HG03571 (cell line): ENCODE measurements at regions not wholly inside any gene's neighbourhood (a gene's known extent, or its start where the extent isn't known, plus 50 kb on each side); places are given as distances from the start of the nearest gene placed in this dataset.

Experiments used
- ATAC-seq: cut with Tn5 transposase; IDR thresholded peaks from one replicate; pipeline ENCODE4 v1.9.1; 2021; ENCODE audit not compliant: unreplicated experiment

- no peak for ATAC-seq
These were observed 356.3 kb upstream of the SMARCA2 start for GRCh38 chr9:1658661-1659362.

GRCh38 chr9:1659363-1659690, 355.8 kb upstream of the SMARCA2 start:
- ATAC-seq: no peak

- no peak for ATAC-seq
These were observed 346.7 kb upstream of the SMARCA2 start for GRCh38 chr9:1668441-1668840.

GRCh38 chr9:1673300-1673699, 341.8 kb upstream of the SMARCA2 start:
- ATAC-seq: no peak

GRCh38 chr9:1676771-1677170, 338.4 kb upstream of the SMARCA2 start:
- ATAC-seq: no peak

GRCh38 chr9:1683951-1684350, 331.2 kb upstream of the SMARCA2 start:
- no peak for ATAC-seq

- no peak for ATAC-seq
These were observed 316.2 kb upstream of the SMARCA2 start for GRCh38 chr9:1698991-1699390.

- no peak for ATAC-seq
These were observed 314.0 kb upstream of the SMARCA2 start for GRCh38 chr9:1701113-1701512.

GRCh38 chr9:1702701-1703100, 312.4 kb upstream of the SMARCA2 start:
- ATAC-seq: no peak

GRCh38 chr9:1707291-1707690, 307.9 kb upstream of the SMARCA2 start:
- ATAC-seq: no peak

- ATAC-seq: no peak
These were observed 306.9 kb upstream of the SMARCA2 start for GRCh38 chr9:1708219-1708618.

GRCh38 chr9:1709347-1709746, 305.8 kb upstream of the SMARCA2 start:
- ATAC-seq: no peak

GRCh38 chr9:1712861-1713450, 302.2 kb upstream of the SMARCA2 start:
- ATAC-seq: no peak

GRCh38 chr9:1713841-1714240, 301.3 kb upstream of the SMARCA2 start:
- no peak for ATAC-seq

GRCh38 chr9:1717882-1718281, 297.3 kb upstream of the SMARCA2 start:
- no peak for ATAC-seq

- ATAC-seq: no peak
These were observed 296.3 kb upstream of the SMARCA2 start for GRCh38 chr9:1718836-1719235.

- ATAC-seq: no peak
These were observed 294.0 kb upstream of the SMARCA2 start for GRCh38 chr9:1721196-1721595.

GRCh38 chr9:1722404-1722803, 292.7 kb upstream of the SMARCA2 start:
- ATAC-seq: no peak

- no peak for ATAC-seq
These were observed 291.6 kb upstream of the SMARCA2 start for GRCh38 chr9:1723522-1724015.

GRCh38 chr9:1726993-1727759, 288.0 kb upstream of the SMARCA2 start:
- no peak for ATAC-seq

GRCh38 chr9:1729631-1730030, 285.5 kb upstream of the SMARCA2 start:
- ATAC-seq: no peak

GRCh38 chr9:1732670-1733069, 282.5 kb upstream of the SMARCA2 start:
- ATAC-seq: no peak
